Large intestine (tissue), 3 donors: ENCODE measurements at regions not wholly inside any gene's neighbourhood (a gene's known extent, or its start where the extent isn't known, plus 50 kb on each side); places are given as distances from the start of the nearest gene placed in this dataset.

ENCODE experiments used
- DNase-seq, 2 donors: peaks; one replicate each; pipeline versions ENCODE4 v3.0.0 to v3.0.0-alpha.2; 2013
- H3K27ac ChIP-seq: one replicate; pipeline ENCODE4 v1.5.1; 2013; ENCODE audit warnings: low read length
- H3K27me3 ChIP-seq: 2 replicates; pipeline ENCODE4 v1.6.1; 2013; ENCODE audit warnings: low read length; ENCODE audit not compliant: control insufficient read depth, insufficient read depth
- H3K36me3 ChIP-seq: 2 replicates; pipeline ENCODE4 v1.6.1; 2013; ENCODE audit warnings: low read length; ENCODE audit not compliant: control insufficient read depth, insufficient read depth
- H3K4me1 ChIP-seq: one replicate; pipeline ENCODE4 v1.6.1; 2013; ENCODE audit warnings: low read length; ENCODE audit not compliant: control insufficient read depth, insufficient read depth
- H3K4me3 ChIP-seq: one replicate; pipeline ENCODE4 v1.5.1; 2013; ENCODE audit warnings: low read length
- H3K9me3 ChIP-seq: one replicate; pipeline ENCODE4 v1.6.1; 2013; ENCODE audit warnings: mild to moderate bottlenecking, low read depth, low read length, moderate library complexity; ENCODE audit not compliant: control insufficient read depth
- WGBS: methylation state at CpG from one replicate; pipeline ENCODE4 v1.1.5; 2013; ENCODE audit warnings: low lambda C conversion rate; ENCODE audit not compliant: insufficient coverage; 5-methylcytosine and 5-hydroxymethylcytosine counted together

DNA sequence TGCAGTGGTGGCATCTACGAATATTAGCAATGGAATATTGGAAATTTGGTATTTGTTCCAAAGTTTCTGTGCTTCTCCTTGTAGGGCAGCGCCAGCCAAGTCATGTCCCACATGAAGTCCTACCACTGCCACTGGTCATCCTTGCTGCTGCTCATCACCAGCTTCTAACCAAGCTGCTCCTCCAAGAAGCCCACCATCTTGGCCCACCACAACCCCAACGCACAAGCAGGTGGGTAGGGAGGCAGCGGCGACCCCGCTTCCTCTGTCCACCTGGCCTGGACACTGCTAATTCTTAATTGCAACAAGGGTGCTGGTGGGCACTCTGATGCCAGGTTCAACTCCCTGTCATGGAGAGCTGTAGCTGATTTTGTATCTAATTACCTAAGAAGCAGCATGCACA lies 291.2 kb upstream of the LYPLAL1 start:
- DNase-seq, result no peak
- Histone ChIP-seq H3K27ac (no peak overlapping the region), H3K27me3 (no peaks in the 10 kb centered on the region), H3K36me3 (no peaks in the 10 kb centered on the region), H3K4me3 (no peak overlapping the region), H3K4me1 (no peaks in the 10 kb centered on the region), H3K9me3 (no peaks in the 10 kb centered on the region)
- WGBS, result no CpG with 5 or more reads among the region's 6 CpGs

DNA sequence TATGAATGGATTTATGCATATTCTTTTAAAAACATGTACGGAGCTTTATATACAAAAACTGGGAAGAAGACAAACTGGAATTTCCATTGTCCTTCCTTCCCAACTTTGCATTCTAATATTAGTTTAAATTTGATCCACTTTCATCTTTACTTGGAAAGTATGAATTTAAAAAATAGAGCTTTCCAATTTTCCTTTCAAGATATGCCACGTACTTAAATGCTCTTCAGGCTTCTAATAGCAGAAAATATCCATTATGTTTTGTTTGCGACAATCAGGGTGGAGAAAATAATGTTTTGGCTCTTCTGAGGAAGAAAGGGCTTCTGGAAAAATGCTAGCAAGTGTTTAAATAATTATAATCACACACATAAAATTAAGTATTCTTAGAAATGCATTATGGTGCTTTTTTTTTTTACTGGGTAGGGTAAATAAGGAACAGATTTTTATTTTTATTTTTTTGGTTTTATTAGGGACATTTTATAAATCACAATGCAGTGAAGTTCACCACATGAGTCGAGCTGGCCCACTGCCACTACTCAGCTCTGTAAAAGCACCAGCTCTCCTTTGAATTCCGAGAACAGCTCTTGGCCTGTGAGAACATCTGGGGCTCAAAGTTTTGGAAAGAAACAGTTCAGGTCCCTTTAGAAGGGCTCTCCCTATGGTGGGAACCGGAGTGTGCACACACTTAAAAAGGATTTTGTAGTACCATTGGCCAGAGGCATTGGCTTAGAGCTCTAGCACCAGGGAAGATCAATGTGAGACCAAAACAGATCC lies 287.4 kb upstream of the LYPLAL1 start:
- DNase-seq, result peak in 1 of 2 donors; percentile 3
- Histone ChIP-seq H3K27ac (no peak overlapping the region), H3K9me3 (no peaks in the 10 kb centered on the region), H3K36me3 (no peaks in the 10 kb centered on the region), H3K4me1 (no peaks in the 10 kb centered on the region), H3K4me3 (no peak overlapping the region), H3K27me3 (no peaks in the 10 kb centered on the region)
- 61% methylated on average over 3 of the region's 6 CpGs for WGBS

DNA sequence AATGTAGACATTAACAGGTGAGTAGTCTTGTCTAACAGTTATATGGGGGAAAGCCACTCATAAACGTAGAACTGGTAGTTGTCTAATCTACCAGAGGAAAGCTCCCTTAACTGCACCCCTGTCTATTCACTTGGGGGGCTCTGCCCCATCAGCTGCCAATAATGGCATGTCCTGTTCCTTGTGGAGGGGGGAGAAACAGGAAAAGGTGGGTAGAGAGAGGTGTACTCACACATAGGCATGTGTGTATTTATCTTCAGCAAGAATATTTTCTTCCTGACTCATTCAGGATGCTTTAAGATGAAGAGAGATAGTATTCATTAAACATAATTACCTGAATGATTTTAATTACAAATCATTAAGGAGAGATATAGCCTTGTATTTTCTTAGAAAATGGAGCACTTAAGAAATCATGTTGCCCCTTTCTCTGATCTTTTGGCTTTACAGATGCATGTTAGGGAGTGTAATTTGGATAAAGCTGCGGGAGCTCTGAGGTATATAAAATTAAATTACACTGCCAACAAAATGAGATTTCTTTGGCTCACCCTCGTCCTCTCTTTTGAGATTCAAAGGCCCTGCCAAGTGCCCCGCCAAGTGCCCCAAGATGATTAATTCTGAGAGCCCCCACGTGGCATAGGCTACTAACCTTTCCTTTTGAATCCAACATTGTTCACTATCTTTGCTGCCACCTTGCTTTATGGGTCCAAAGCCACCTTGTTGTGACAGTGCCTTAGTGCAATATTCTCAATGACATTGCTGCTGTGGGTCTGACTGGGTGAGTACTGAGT lies 286.3 kb upstream of the LYPLAL1 start:
- no peak overlapping the region for H3K27ac ChIP-seq

DNA sequence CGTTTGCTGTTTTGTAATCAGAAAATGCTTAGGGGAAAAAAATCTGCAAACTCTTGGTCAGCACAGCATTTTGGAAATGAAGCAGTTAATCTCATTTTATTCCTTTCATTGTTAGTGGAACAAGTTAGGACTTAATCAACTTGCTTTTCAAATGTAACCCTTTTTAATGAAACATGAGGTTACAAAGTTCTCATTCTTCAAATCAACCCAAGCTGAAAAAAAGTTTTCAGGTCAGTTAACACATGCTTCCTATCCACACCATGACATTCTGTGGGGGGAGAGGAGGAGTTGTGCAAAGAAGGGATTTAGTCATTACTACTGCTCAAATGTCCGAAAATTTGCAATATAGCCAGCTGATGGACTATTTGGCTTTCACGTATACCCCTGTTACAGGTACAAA lies 283.2 kb upstream of the LYPLAL1 start:
- no peaks in the 10 kb centered on the region for H3K9me3 ChIP-seq
- 100% methylated on average over 1 of the region's 3 CpGs for WGBS
- no peaks in the 10 kb centered on the region for H3K4me1 ChIP-seq
- H3K27me3 ChIP-seq, result no peaks in the 10 kb centered on the region
- no peak for DNase-seq
- no peaks in the 10 kb centered on the region for H3K36me3 ChIP-seq
- no peak overlapping the region for H3K27ac ChIP-seq
- no peak overlapping the region for H3K4me3 ChIP-seq

More for the DNA sequence above, 286.3 kb upstream of the LYPLAL1 start:
- Histone ChIP-seq H3K4me3 (no peak overlapping the region), H3K9me3 (no peaks in the 10 kb centered on the region), H3K36me3 (no peaks in the 10 kb centered on the region), H3K4me1 (no peaks in the 10 kb centered on the region), H3K27me3 (no peaks in the 10 kb centered on the region)
- WGBS, result 63% methylated on average over 1 of the region's 5 CpGs
- no peak for DNase-seq

DNA sequence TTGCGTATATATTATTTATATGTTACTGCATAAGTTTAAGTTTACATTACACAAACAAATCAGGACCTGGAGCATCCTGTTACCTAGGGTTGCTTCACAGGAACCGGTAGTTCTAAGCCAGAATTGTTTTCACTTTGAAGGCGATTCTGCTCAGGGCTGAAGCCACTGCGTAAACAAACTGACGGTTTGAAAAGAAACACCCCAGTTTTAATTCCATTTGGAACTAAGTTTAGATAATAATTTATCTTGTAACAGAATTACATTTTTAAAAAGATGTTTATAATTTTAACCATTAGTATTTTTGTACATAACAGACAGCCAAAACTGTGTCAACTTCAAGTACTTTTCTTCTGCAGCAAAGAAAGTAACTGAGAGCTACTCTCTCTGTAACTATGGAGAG lies 282.1 kb upstream of the LYPLAL1 start:
- H3K4me3 ChIP-seq, result no peak overlapping the region

DNA sequence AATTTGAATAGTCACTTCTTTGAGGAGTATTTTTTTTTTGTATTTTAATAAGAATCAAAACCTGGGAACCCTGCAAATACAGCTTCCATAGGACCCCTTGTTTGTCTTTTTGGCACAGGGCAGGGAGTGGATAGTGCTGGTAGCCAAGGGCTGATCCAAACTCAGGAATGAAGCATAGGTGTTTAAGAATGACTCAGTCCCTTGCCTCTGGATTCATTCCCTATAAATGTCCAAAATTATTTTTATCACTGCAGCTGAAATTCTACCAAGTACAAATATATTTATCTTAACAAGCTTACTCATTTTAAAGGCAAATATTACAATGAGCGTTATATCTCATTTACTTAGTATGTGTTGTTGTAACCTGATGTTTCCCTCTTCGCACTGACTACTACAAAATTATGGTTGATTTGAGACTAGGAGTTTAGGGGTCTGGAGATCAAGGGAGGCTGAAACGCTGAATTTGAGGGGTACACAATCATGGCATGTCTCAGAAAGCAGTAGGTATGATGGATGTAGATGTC lies 278.6 kb upstream of the LYPLAL1 start:
- Histone ChIP-seq H3K27me3 (no peaks in the 10 kb centered on the region), H3K4me3 (no peak overlapping the region), H3K36me3 (no peaks in the 10 kb centered on the region), H3K4me1 (no peaks in the 10 kb centered on the region), H3K9me3 (no peaks in the 10 kb centered on the region), H3K27ac (no peak overlapping the region)
- 100% methylated on average over 2 of the region's 3 CpGs for WGBS
- no peak for DNase-seq

More for the DNA sequence above, 282.1 kb upstream of the LYPLAL1 start:
- Histone ChIP-seq H3K9me3 (no peaks in the 10 kb centered on the region), H3K4me1 (no peaks in the 10 kb centered on the region), H3K36me3 (no peaks in the 10 kb centered on the region), H3K27ac (no peak overlapping the region), H3K27me3 (no peaks in the 10 kb centered on the region)
- WGBS, result 77% methylated on average over 3 of the region's 5 CpGs
- DNase-seq, result no peak

DNA sequence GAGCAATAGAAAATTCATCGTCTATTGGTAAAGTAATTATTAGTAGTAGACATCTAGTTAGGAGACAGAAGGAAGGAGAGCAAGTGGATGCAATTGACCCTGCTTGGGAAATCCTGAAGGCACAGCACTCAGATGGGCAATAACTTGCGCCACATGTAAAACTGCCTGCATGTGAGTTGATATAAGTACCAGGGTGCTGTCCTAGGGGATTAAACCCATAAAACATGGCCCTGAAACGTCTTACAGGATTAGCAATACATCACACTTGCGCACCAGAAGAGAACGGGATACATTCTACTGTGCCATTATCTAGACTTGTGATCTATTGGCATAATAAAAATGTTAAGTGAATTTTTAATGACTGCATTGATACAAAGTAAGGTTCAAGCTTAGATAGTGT lies 277.5 kb upstream of the LYPLAL1 start:
- no peaks in the 10 kb centered on the region for H3K36me3 ChIP-seq
- H3K9me3 ChIP-seq, result no peaks in the 10 kb centered on the region
- no peaks in the 10 kb centered on the region for H3K27me3 ChIP-seq
- no peak overlapping the region for H3K4me3 ChIP-seq
- WGBS, result no CpG with 5 or more reads among the region's 5 CpGs
- H3K4me1 ChIP-seq, result no peaks in the 10 kb centered on the region
- H3K27ac ChIP-seq, result no peak overlapping the region
- no peak for DNase-seq

DNA sequence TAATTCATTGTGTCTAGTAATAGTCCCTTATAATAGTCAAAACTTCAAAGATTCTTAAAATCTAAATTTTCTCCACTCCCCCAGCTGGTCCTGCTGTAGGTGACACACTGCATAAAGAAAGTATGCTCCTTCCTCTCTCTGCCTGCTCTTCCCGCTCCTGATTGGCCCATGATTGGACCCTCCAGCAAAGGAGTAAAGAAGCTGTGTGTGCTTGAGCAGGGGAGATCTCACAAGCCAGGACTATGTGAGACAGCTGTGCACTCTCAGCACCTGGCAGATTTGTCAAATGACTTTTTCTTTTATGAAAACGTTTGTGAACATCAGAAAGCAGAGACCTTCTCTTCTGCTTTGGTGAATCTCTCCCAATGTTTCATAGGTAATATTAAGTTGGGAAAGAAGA lies 274.8 kb upstream of the LYPLAL1 start:
- WGBS, result 67% methylated on average over 1 of the region's 2 CpGs
- no peak for DNase-seq
- Histone ChIP-seq H3K27me3 (no peaks in the 10 kb centered on the region), H3K36me3 (no peaks in the 10 kb centered on the region), H3K27ac (no peak overlapping the region), H3K4me3 (no peak overlapping the region), H3K9me3 (no peaks in the 10 kb centered on the region), H3K4me1 (no peaks in the 10 kb centered on the region)

DNA sequence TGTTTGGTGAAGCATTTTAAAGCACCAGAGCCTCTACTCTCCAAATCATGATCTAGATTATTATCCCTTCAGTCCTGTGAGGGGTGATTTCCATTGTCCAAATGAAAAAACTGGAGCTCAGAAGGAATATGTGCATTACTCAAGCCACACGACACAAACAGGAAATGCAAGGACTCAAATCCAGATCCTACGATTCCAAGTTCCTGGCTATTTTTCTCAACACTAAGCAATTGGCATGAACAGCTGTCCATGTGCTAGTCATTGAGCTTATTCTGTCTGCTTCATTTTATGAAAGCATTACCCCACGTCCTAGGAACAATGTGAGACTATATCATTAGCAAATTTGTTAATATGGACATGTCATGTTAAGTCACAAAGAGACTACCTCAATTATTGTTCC lies 273.1 kb upstream of the LYPLAL1 start:
- no peaks in the 10 kb centered on the region for H3K9me3 ChIP-seq
- no peak for DNase-seq
- no peak overlapping the region for H3K4me3 ChIP-seq
- H3K4me1 ChIP-seq, result no peaks in the 10 kb centered on the region
- no peak overlapping the region for H3K27ac ChIP-seq
- 100% methylated on average over 2 of the region's 3 CpGs for WGBS
- no peaks in the 10 kb centered on the region for H3K27me3 ChIP-seq
- H3K36me3 ChIP-seq, result no peaks in the 10 kb centered on the region

DNA sequence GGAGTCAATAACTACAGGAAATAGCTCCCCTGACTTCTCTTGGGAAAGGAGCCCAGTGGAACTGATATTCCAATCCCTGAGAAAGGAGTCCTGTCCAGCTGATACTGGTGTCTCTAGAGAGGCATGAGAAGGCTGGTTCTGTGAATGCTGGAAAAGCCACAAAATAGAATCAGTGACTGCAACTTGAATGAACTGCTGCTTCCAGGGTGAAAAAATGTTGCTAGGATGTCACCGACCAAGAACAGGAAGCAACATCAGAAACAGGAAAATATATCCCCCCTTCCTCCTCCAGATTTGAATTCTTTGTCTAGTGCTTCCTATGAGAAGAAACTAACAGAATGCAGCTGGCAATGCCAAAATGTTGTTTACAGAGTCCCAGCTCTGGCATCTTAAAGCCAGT lies 269.3 kb upstream of the LYPLAL1 start:
- Histone ChIP-seq H3K4me3 (no peak overlapping the region), H3K36me3 (no peaks in the 10 kb centered on the region), H3K27ac (no peak overlapping the region), H3K9me3 (no peaks in the 10 kb centered on the region), H3K27me3 (no peaks in the 10 kb centered on the region), H3K4me1 (no peaks in the 10 kb centered on the region)
- no peak for DNase-seq
- WGBS, result no CpG with 5 or more reads among the region's 1 CpG
